ENCODE measurements at regions not wholly inside any gene's neighbourhood (a gene's known extent, or its start where the extent isn't known, plus 50 kb on each side); places are given as distances from the start of the nearest gene placed in this dataset.

DNA sequence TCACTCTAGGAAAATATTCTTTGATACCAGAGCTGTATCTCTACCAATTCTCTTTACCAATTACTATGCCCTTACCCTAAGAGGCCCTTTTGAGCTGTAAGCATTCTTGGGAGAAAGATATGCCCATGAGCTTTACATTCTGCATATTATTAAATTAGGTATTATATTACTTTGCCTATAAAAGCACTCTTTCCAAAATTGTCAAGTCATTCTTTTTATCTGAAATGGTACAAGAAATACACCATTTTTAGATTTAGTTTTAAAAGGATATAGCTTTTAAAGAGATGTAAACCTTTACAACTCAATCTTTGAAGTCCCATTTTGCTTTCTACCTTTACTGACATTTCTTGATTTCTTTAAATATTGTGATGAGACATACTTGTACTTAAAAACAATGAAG is 343.5 kb downstream of the C12orf50 start:
- no peak for DNase-seq

- no peak for DNase-seq
Measured at GRCh38 chr12:87679251-87679650, 349.9 kb downstream of the C12orf50 start.

- DNase-seq, result no peak
Measured at GRCh38 chr12:87678453-87678852, 350.7 kb downstream of the C12orf50 start.

DNA sequence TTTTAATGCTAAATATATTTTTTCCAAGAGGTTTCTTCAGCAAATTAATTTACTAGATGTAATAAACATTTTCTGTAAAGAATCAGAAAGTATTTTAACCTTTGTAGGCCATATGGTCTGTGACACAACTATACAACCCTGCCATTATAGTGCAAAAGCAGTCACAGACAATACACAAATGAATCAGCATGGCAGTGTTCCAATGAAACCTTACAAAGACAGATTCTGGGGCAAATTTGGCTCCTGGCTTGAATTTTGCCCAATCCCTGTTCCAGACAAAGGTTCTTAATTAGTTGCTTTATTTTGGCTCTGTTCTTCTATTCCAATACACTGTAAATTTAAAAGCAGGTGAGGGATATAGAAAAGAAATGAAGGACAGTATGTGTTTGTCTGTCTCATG is 352.5 kb downstream of the C12orf50 start:
- DNase-seq, result no peak

DNA sequence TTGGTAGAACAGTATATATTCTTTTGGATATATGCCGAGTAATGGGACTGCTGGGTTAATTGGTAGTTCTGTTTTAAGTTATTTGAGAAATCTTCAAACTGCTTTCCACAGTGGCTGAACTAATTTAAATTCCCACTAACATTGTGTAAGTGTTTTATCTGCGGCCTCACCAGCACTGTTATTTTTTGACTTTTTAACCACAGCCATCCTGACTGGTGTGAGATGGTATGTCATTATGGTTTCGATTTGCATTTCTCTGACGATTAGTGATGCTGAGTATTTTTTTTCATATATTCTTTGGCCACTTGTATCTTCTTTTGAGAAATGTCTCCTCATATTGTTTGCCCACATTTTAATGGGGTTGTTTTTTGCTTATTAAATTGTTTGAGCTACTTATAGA is 357.4 kb downstream of the C12orf50 start:
- no peak for DNase-seq

GRCh38 chr12:87670448-87670847 is 358.8 kb downstream of the C12orf50 start:
- DNase-seq, result no peak

DNA sequence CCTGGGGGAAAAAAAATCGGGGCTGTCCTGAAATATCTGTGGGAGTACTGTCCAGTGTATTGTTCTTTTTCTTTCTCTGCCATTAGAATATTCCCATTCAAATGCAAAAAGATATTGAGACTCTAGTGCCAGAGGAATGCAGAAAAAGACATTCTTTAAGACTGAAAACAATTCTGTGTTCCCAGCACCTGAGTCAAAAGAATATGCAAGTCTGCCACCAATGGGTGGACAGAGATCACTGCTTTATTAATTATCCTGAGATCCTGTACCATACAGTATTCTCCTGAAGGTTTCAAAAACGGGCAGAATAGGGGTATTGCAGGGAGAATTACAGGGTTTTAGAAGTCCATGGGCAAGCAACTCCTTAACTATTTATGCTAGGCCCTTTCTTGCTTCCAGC is 361.8 kb downstream of the C12orf50 start:
- DNase-seq, result no peak

DNA sequence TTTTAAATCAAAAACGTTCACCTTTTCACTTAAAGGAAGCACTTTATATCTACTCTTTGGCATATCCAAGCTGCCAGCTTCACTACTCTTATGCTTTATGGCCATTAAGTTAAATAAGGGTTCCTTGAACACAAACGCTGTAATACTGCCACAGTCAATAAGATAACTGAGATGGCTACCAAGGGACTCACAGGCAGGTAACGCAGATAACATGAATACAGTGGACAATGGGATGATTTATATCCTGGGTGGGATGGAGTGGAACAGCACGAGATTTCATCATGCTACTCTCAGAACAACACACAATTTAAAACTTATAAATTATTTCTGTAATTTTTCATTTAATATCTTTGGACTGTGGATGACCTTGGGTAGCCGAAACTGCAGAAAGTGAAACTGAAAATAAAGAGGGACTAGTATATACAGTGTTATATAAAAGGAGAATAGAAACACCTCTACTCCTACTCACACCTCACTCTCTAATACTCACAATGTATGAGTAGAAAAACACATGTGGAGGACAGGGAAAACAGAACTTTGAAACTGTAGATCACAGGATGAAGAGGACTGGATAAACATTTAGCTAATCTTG is 367.3 kb downstream of the C12orf50 start:
- DNase-seq, result no peak

- DNase-seq, result no peak
Measured at GRCh38 chr12:87660987-87661774, 368.0 kb downstream of the C12orf50 start.

DNA sequence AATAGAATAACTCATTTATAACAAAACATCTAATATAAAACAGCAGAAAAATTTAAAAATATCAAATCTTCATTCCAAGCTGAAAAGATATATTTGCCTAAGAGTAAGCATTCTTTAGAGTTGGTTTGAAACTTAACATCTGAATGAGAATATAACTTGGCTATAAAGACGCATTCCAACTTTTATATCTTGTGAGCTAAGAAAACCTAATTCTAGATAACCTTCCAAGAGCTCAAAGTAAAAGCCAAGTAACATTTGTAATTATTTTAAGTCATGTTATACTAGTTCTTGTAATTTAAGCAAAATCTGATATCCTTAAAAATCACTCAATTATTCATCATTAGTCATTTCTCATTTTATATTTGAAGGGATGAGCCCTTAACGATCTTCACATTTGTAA is 368.9 kb downstream of the C12orf50 start:
- no peak for DNase-seq

DNA sequence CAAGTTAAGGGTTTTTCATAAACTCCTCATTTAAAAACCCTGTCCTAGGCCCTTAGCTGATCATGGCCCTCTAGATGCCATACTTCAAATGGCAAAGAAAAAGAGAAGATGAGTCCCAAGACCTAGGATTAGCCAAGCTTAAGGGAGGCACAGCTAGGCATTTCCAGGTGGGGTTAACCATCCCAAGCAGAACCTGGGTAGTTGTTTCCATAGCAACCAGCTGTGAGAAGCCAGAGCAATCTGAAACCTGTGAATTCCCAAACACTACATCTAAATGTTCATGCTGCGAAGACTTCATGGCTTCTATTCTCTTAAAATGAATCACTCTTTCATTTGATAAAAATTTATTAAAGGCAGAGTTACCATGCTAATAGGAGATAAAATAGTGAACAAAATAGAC is 372.9 kb downstream of the C12orf50 start:
- DNase-seq, result no peak

DNA sequence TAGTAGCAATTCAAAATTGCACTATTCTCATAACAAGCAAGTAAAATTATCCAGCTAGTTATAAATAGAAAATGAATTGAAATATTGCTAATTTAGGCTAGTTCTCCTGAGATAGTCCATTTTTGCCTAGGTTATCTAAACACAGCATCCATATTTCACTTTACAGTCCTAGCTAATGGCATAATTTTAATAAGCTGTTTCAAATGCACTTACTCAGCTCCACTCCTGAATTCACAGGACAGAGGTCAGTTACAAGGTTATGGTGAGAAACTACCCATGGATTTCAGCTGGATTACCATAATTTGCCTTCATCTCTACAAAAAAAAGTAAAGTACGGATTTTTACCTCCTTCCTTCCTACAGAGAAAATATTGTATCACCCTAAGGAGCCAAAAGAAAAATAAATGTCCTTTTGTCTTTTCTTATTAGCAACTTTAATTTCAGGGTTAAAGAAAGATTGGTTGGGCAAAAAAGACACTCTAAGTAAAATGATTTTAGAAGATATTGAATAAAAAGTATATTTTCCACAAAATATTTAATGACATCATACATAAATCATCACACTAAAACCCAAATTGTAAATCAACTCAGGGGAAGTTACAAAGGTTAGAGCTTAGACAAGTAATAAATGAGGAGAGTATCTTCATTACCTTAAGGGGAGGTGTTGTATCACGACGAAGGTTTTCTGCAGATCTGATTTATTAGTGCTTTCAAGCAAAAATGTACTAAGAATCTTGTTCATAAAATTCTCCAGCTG is 377.4 kb downstream of the C12orf50 start:
- DNase-seq, result no peak

DNA sequence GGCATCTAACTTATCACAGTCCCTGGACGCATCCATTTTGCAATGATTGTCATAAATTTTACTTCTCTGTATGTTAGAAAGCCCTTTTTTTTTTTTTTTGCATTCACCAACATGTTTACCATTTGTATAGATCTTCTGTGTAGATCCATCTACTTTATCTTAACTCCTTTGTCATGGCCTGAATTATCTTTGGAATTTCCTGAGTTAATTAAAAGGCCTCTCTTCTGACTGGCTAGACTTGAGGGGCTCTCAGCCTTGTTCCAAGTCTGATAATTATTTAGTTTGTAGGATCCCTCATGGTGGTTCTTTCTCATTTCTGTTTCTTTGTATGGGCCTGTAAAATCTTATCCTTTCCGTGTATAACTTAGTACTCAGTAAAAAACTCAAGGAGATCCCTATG is 387.0 kb downstream of the C12orf50 start:
- no peak for DNase-seq

DNA sequence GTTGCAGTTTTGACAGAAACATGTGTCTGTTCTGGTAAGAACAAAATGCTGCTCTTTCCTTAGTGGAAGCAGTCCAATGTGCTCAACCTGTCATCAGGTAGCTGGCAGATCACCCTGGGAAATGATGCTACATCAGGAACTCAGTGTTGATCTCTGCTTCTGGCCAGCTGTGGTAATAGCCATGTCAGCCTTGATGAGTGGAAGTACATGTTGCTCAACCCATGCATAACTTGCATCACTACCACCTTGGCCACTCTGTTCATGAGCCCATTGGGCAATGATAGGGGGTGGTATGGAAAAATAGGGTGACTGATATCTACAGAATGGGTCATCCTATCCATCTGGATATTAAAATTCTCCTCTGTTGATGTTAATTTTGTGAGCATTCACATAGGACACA is 411.0 kb downstream of the C12orf50 start:
- no peak for DNase-seq

GRCh38 chr12:87612996-87613395 is 416.2 kb downstream of the C12orf50 start:
- no peak for DNase-seq

DNA sequence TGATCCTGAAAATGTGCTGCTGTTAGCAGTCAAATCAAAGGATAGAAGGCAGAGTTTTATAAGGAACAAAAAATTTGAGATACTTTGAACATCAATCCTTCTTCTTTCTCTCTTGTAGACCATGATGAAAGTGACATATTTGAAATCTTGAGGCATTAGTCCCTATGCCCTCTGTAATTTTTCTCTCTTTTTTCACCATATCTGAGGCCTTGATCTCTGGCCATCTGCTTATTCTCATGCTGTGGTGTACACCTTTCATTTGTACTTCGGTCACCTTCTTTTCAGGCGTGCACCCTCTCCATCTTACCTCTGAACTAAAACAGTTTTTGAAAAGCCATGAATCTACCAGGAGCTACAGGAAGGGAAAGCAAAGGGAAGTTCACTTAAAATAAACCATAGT is 420.9 kb downstream of the C12orf50 start:
- no peak for DNase-seq

DNA sequence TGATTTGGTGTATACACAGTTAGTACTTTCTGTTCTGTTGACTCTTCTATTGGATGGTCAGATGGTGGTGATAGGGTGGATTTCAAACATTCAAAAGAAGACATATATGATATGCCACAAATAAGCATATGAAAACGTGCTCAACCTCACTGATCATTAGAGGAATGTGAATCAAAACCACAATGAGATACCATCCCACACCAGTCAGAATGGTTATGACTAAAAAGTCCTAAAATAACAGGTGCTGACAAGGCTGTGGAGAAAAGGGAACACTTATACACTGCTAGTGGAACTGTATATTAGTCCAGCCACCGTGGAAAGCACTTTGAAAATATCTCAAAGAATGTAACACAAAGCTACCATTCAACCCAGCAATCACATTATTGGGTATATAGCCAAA is 425.5 kb downstream of the C12orf50 start:
- no peak for DNase-seq

GRCh38 chr12:87599459-87599858 is 429.7 kb downstream of the C12orf50 start:
- no peak for DNase-seq

DNA sequence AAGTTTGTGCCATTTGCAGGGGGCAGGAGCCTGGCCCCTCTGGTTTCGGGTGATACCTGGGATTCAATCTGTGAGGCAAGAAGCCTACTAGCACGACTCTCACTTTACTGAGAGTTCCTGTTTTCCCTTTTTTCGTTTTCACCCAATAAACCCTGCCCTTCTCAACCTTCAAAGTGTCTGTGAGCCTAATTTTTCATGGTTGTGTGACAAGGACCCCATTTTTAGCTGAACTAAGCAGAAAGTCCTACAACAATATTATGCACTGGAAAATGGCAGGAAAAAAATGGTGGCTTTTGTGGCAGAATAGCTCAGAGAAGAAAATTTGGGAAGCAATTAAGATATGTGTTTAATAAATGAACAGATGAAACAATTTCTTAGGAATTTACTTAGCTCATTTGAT is 432.1 kb downstream of the C12orf50 start:
- no peak for DNase-seq

DNA sequence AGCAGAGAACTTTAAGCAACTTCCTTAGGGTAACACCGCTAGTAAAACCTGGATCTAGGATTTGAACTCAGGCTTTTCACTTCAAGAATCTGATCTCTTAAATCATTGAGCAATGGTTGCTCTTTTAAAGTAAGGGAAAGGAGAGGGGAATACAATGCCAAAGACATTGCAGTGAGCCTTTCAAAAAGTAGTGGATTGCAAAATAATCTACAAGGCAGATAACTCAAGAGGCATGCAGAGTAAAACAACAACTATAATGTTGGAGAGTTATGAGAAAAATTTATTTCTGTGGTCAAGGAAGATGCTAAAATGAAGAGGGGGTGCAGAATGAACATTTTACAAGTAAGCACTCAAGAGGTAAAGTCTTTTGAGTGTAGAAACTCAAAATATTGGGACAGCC is 432.6 kb downstream of the C12orf50 start:
- DNase-seq, result no peak

DNA sequence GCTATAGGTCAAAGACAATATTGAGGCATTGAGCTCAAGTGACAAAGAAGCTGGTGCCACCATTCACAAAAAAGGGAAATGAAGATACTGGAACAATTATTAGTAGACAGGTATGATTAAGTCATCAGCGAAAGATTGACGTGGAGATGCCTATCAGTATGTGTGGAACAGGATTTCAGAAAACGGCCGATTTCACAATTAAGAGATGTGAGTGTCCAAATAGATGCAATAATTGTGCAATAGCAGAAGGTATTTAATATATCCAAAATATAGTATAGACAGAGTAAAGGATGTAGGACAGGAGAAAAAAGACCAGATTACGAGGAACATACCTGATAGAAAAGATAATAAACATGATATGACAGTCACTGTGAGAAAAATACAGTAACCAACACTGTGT is 433.1 kb downstream of the C12orf50 start:
- DNase-seq, result no peak

DNA sequence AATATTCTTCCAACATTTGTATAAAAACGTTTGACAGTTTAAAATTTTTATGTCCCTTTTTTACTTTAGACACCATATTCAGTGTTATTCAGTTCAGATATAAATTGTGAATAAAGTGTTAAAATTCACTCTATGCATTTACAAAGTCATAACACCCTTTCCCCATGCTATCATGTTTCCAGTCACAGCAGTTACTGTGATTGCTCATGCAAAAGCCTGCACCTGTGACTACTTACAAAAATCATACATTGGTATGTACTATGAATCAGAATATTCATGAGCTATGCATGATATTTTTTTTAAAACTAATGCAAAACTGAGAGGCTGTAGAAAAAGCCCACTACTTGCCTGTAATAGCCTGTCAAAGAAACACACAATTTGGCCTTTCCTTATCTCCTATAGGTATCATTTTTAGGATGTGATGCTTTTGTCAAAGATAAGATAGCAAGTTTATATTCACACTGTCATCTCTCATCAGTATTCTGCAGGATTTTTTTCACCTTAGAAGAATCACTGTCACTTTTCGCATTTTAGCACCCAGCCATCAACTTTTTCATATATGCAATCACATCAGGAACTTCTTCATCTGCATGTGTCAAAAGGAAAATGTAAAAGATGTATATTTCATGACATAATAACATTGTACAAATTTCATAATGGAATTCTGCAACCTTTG is 443.2 kb downstream of the C12orf50 start:
- DNase-seq, result no peak

Measured in nucleus accumbens (tissue), 56 donors.